ENCODE measurements at regions not wholly inside any gene's neighbourhood (a gene's known extent, or its start where the extent isn't known, plus 50 kb on each side); places are given as distances from the start of the nearest gene placed in this dataset.

DNA sequence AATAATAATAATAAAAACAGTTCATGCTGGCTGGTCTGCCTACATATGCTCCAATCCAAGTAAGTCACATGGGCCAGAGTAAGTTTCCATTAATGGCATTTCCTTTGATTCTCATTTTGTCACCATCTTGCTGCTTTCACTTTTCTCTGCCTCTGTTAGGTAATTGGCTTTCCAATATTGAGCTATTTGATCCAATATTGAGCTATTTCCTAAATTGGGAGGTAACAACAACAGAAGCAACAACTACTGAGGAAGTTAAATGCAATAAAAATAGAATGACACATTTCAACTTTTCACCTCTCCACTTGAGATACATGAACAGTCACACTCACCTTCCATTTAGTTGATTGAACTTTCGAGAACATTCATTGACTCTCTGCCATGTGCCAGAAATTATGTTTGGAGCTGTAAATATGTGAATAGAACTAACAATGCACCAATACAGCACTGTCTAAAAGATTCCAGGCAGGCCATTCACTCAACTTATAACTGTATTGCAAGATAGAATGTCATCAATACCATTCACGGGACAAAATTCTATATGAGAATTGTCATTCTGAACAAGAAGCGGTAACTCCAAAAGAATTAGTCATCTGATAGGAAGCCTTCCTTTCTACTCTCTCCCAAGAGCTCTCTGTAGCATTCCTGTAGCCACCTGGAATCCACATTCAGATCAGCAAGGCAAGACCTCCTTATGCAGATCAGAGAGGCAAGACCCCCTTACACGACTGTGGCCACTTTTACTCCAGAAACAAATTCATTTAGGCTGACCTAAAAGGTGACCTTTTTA lies 136.4 kb downstream of the PHLDA1 start:
- DNase-seq (no peak), ATAC-seq (no peak)
- no peaks in the 10 kb centered on the region for H3K9me3 ChIP-seq
- H3K4me1 ChIP-seq: no peaks in the 10 kb centered on the region
- TF ChIP-seq CTCF (IDR thresholded peaks at IDR 0.05): no peak
- no peak for TF ChIP-seq POLR2A (IDR thresholded peaks at IDR 0.05)
- 90 to 94% methylated on average over 4 of the region's 4 CpGs for WGBS, 2 donors
- intact Hi-C loops (cut with DNase I): no loop called here
- H3K27me3 ChIP-seq: no peaks in the 10 kb centered on the region
- no peak overlapping the region for H3K4me3 ChIP-seq
- no peaks in the 10 kb centered on the region for H3K36me3 ChIP-seq (replicated peaks in 1 of 2; ENCODE audit: insufficient read depth in 1 of 2, low read depth in 2 of 2)
- no peak overlapping the region for H3K27ac ChIP-seq

DNA sequence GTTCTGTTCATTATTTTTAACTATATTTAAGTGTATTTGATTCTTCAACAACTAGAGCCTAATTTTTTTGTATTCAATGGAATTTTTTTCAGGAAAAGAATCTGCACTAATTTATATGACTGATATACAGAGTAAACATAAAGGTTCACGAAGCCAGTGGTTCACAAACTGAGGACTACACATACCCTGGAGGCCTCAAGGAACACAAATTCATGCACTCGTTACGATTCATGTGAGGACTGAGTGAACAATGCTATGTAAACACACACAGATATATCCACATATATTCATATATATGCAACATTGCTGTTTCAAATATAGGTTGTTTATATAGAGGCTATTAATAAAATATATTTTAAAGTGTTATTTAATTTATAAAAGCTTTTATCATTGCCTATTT lies 137.8 kb downstream of the PHLDA1 start:
- Histone ChIP-seq H3K4me1 (no peaks in the 10 kb centered on the region), H3K36me3 (replicated peaks in 1 of 2; ENCODE audit: insufficient read depth in 1 of 2, low read depth in 2 of 2) (no peaks in the 10 kb centered on the region), H3K27me3 (no peaks in the 10 kb centered on the region), H3K9me3 (no peaks in the 10 kb centered on the region), H3K27ac (no peak overlapping the region), H3K4me3 (no peak overlapping the region)
- intact Hi-C loops (cut with DNase I): no loop called here
- TF ChIP-seq CTCF (IDR thresholded peaks at IDR 0.05) (no peak), POLR2A (IDR thresholded peaks at IDR 0.05) (no peak)
- 89 to 93% methylated on average over 3 of the region's 3 CpGs for WGBS, 2 donors
- ATAC-seq (no peak), DNase-seq (no peak)

GRCh38 chr12:75892731-75893408 lies 138.7 kb downstream of the PHLDA1 start:
- Histone ChIP-seq H3K4me3 (no peak overlapping the region), H3K27me3 (no peaks in the 10 kb centered on the region), H3K27ac (no peak overlapping the region), H3K36me3 (replicated peaks in 1 of 2; ENCODE audit: insufficient read depth in 1 of 2, low read depth in 2 of 2) (no peaks in the 10 kb centered on the region), H3K4me1 (no peaks in the 10 kb centered on the region), H3K9me3 (no peaks in the 10 kb centered on the region)
- ATAC-seq: no peak
- 89% methylated on average over 5 of the region's 5 CpGs for WGBS, 2 donors
- DNase-seq: no peak
- TF ChIP-seq POLR2A (IDR thresholded peaks at IDR 0.05) (no peak), CTCF (IDR thresholded peaks at IDR 0.05) (no peak)
- intact Hi-C loops (cut with DNase I): no loop called here

DNA sequence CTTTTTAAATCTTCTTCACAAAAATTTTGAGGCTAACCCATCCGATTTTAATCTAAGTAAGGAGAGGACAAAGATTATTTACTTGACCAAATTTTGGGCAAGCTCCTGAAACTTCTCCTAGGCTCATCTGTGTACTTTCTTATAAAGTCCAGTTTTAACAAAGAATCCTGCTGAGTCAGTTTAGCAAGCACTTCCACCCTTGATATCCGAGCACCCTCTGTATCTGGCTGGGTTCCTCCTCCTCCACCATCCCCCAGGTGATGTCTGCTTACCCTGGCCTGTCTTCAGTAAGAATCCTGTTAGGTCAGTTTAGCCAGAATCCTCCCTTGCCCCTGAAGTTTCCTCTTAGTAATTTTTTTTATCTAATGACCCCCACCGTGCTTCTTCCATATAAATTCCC lies 140.5 kb downstream of the PHLDA1 start:
- DNase-seq (no peak), ATAC-seq (no peak)
- Histone ChIP-seq H3K9me3 (no peaks in the 10 kb centered on the region), H3K4me3 (no peak overlapping the region), H3K36me3 (replicated peaks in 1 of 2; ENCODE audit: insufficient read depth in 1 of 2, low read depth in 2 of 2) (no peaks in the 10 kb centered on the region), H3K4me1 (no peaks in the 10 kb centered on the region), H3K27ac (no peak overlapping the region), H3K27me3 (no peaks in the 10 kb centered on the region)
- TF ChIP-seq CTCF (IDR thresholded peaks at IDR 0.05): no peak
- 51 to 52% methylated on average over 3 of the region's 3 CpGs for WGBS, 2 donors
- intact Hi-C loops (cut with DNase I): no loop called here

Data from body of pancreas (tissue), 4 donors.